HEK293T (cell line): ENCODE measurements at regions not wholly inside any gene's neighbourhood (a gene's known extent, or its start where the extent isn't known, plus 50 kb on each side); places are given as distances from the start of the nearest gene placed in this dataset.

ENCODE experiments used
- HDGF ChIP-seq: fragments of 450-650 bp; IDR thresholded peaks from 2 replicates; pipeline ENCODE4 v1.6.1; 2017; ENCODE audit warnings: antibody characterized with exemption, borderline replicate concordance
- LEF1 ChIP-seq: fragments of 450-650 bp; IDR thresholded peaks from 2 replicates; pipeline ENCODE4 v1.6.1; 2017; ENCODE audit warnings: mild to moderate bottlenecking, borderline replicate concordance
- SP1 ChIP-seq: fragments of 450-650 bp; IDR thresholded peaks from 2 replicates; pipeline ENCODE4 v1.6.1; 2017
- TARDBP ChIP-seq: fragments of 450-650 bp; IDR thresholded peaks from 2 replicates; pipeline ENCODE4 v1.6.1; 2016
- TF ChIP-seq, protein P1 (sequence below): fragments of 450-650 bp; IDR thresholded peaks from 2 replicates; pipeline ENCODE4 v1.6.1; 2016

DNA sequence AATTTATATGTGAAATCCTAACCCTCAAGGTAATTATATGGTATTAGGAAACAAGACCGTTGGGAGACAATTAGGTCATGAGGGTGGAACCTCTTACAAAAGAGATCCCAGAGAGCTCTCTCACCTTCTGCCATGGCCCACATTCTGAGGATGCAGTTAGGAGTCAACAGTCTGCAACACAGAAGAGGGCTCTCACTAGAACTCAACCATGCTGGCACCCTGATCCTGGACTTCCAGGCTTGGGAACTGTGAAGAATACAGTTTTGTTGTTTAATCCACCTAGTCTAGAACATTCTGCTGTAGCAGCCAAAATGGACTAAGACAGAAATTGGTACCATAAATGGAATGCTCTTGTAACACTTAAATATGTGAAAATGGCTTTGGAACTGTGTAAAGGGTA is 278.8 kb upstream of the GALNTL6 start:
- TF ChIP-seq SP1 (no peak), HDGF (no peak), TARDBP (no peak), LEF1 (no peak)
- TF ChIP-seq, protein P1, sequence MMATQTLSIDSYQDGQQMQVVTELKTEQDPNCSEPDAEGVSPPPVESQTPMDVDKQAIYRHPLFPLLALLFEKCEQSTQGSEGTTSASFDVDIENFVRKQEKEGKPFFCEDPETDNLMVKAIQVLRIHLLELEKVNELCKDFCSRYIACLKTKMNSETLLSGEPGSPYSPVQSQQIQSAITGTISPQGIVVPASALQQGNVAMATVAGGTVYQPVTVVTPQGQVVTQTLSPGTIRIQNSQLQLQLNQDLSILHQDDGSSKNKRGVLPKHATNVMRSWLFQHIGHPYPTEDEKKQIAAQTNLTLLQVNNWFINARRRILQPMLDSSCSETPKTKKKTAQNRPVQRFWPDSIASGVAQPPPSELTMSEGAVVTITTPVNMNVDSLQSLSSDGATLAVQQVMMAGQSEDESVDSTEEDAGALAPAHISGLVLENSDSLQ, result no peak
